Lower lobe of right lung (tissue), 2 donors: ENCODE measurements at regions not wholly inside any gene's neighbourhood (a gene's known extent, or its start where the extent isn't known, plus 50 kb on each side); places are given as distances from the start of the nearest gene placed in this dataset.

Experiments
- ATAC-seq, 2 donors: fragments of 200-7000 bp; cut with Tn5 transposase; one replicate each; pipeline ENCODE4 v1.9.1; 2020 to 2022; ENCODE audit warnings: mild to moderate bottlenecking in 2 of 2, moderate library complexity in 2 of 2
- DNase-seq: peaks from one replicate; pipeline ENCODE4 v3.0.0-alpha.2; 2020
- H3K27ac ChIP-seq: fragments of 200-600 bp; one replicate; pipeline ENCODE4 v1.8.0; 2022
- H3K27me3 ChIP-seq: fragments of 200-600 bp; one replicate; pipeline ENCODE4 v1.8.0; 2022; ENCODE audit warnings: low read depth
- H3K36me3 ChIP-seq: fragments of 200-600 bp; one replicate; pipeline ENCODE4 v1.8.0; 2022; ENCODE audit warnings: mild to moderate bottlenecking
- H3K4me1 ChIP-seq: fragments of 200-600 bp; one replicate; pipeline ENCODE4 v1.8.0; 2022
- H3K4me3 ChIP-seq: fragments of 200-600 bp; one replicate; pipeline ENCODE4 v1.8.0; 2022; ENCODE audit warnings: mild to moderate bottlenecking
- H3K9me3 ChIP-seq: fragments of 200-600 bp; one replicate; pipeline ENCODE4 v1.8.0; 2022
- intact Hi-C: fragments of 100-400 bp; cut with DNase I; formaldehyde crosslinking; loops from one replicate; pipeline ENCODE4 v1.11.0; 2022
- TF ChIP-seq, protein P1 (sequence below): fragments of 200-600 bp; IDR thresholded peaks from one replicate; pipeline ENCODE4 v1.8.0; 2022; ENCODE audit warnings: antibody characterized with exemption, mild to moderate bottlenecking
- donor health status: DM: no; HTN: yes; CAD: no; lungs with severe emphysema.

GRCh38 chr7:46344533-46344932 lies 423.5 kb upstream of the IGFBP3 start:
- Histone ChIP-seq H3K27ac (no peak overlapping the region), H3K4me1 (no peaks in the 10 kb centered on the region), H3K9me3 (no peaks in the 10 kb centered on the region), H3K27me3 (no peaks in the 10 kb centered on the region), H3K36me3 (no peaks in the 10 kb centered on the region), H3K4me3 (no peak overlapping the region)
- intact Hi-C loops: no loop called here
- DNase-seq (no peak), ATAC-seq (no peak)
- TF ChIP-seq, protein P1, sequence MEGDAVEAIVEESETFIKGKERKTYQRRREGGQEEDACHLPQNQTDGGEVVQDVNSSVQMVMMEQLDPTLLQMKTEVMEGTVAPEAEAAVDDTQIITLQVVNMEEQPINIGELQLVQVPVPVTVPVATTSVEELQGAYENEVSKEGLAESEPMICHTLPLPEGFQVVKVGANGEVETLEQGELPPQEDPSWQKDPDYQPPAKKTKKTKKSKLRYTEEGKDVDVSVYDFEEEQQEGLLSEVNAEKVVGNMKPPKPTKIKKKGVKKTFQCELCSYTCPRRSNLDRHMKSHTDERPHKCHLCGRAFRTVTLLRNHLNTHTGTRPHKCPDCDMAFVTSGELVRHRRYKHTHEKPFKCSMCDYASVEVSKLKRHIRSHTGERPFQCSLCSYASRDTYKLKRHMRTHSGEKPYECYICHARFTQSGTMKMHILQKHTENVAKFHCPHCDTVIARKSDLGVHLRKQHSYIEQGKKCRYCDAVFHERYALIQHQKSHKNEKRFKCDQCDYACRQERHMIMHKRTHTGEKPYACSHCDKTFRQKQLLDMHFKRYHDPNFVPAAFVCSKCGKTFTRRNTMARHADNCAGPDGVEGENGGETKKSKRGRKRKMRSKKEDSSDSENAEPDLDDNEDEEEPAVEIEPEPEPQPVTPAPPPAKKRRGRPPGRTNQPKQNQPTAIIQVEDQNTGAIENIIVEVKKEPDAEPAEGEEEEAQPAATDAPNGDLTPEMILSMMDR: no peak

GRCh38 chr7:46343802-46344201 lies 422.7 kb upstream of the IGFBP3 start:
- DNase-seq: no peak
- no peak overlapping the region for H3K27ac ChIP-seq
- no peaks in the 10 kb centered on the region for H3K27me3 ChIP-seq
- no peak for ATAC-seq
- intact Hi-C loops: no loop called here
- H3K4me3 ChIP-seq: no peak overlapping the region
- no peaks in the 10 kb centered on the region for H3K36me3 ChIP-seq
- H3K9me3 ChIP-seq: no peaks in the 10 kb centered on the region
- TF ChIP-seq, protein P1: no peak
- no peaks in the 10 kb centered on the region for H3K4me1 ChIP-seq

DNA sequence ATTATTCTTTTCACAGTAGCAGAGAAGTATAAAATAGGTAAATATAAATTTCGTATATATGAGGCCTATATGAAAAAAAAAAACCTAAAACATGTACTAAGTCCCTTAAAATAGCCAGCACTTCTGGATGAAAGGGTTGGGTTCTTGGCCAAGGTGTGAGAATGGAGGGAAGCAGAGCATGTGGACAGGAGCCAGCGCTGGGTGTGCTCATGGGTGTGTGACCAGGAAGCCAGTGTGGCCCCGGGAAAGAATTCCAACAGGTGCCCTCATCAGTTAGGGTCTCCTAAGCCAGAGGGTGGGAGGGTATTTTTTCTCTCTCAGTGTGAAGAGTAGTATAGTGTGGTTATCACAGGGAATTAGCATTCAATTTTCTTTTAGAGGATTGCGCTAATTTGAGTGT lies 401.9 kb upstream of the IGFBP3 start:
- TF ChIP-seq, protein P1: no peak
- Histone ChIP-seq H3K9me3 (no peaks in the 10 kb centered on the region), H3K4me3 (no peak overlapping the region), H3K4me1 (no peaks in the 10 kb centered on the region), H3K27me3 (no peaks in the 10 kb centered on the region), H3K27ac (no peak overlapping the region), H3K36me3 (no peaks in the 10 kb centered on the region)
- ATAC-seq: no peak
- intact Hi-C loops: no loop called here
- DNase-seq: no peak

- no peak for ATAC-seq
- no peaks in the 10 kb centered on the region for H3K4me1 ChIP-seq
- no peaks in the 10 kb centered on the region for H3K9me3 ChIP-seq
- intact Hi-C loops: no loop called here
- no peak for DNase-seq
- no peak overlapping the region for H3K4me3 ChIP-seq
- H3K27ac ChIP-seq: no peak overlapping the region
- no peaks in the 10 kb centered on the region for H3K27me3 ChIP-seq
- H3K36me3 ChIP-seq: no peaks in the 10 kb centered on the region
- TF ChIP-seq, protein P1: no peak
Observed at GRCh38 chr7:46321556-46322205, 400.6 kb upstream of the IGFBP3 start.

DNA sequence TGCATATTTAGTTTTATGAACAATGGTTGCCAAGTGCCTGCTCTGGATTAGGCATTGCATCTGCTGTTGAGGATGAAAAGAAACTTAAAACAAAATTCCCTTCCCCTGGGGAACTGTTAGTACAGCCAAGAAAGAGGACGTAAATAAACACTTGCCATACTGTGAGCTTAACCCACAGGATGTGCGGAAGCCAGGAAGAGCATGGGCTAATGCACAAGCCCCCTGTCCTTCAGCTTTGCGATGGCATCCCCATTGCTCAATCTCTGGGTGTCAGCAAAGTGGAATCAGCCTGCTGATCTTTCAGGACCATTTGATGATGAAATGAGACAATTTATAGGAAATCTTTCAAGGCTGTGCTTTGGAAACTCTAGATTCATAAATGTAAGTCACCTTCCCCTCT lies 399.9 kb upstream of the IGFBP3 start:
- Histone ChIP-seq H3K27me3 (no peaks in the 10 kb centered on the region), H3K36me3 (no peaks in the 10 kb centered on the region), H3K4me1 (no peaks in the 10 kb centered on the region), H3K4me3 (no peak overlapping the region), H3K9me3 (no peaks in the 10 kb centered on the region), H3K27ac (no peak overlapping the region)
- intact Hi-C loops: no loop called here
- no peak for DNase-seq
- no peak for ATAC-seq
- TF ChIP-seq, protein P1: no peak

- TF ChIP-seq, protein P1: no peak
- no peak for DNase-seq
- no peaks in the 10 kb centered on the region for H3K27me3 ChIP-seq
Observed at GRCh38 chr7:46319841-46320240, 398.8 kb upstream of the IGFBP3 start.

More at GRCh38 chr7:46319841-46320240, 398.8 kb upstream of the IGFBP3 start:
- intact Hi-C loops: no loop called here
- no peaks in the 10 kb centered on the region for H3K4me1 ChIP-seq
- H3K4me3 ChIP-seq: no peak overlapping the region
- H3K27ac ChIP-seq: no peak overlapping the region
- no peaks in the 10 kb centered on the region for H3K36me3 ChIP-seq
- no peak for ATAC-seq
- no peaks in the 10 kb centered on the region for H3K9me3 ChIP-seq
